Cardiac fibroblast (primary cell): ENCODE measurements at regions not wholly inside any gene's neighbourhood (a gene's known extent, or its start where the extent isn't known, plus 50 kb on each side); places are given as distances from the start of the nearest gene placed in this dataset.
A peak's percentile ranks its signal among the peaks of the same experiment; 100 is the strongest.
"Not testable (repeated sequence)": the region's sequence is repeated elsewhere in the genome, so short reads cannot be mapped to it uniquely, and the experiment has no call there.

Experiments used
- DNase-seq, 2 donors: peaks; one replicate each; pipeline versions ENCODE4 v3.0.0 to v3.0.0-alpha.2; 2010; ENCODE audit warnings: low read depth in 2 of 2
- H3K4me3 ChIP-seq, 2 donors: replicated peaks in 1 of 2; 1 replicate in 1 of 2; 2 replicates in 1 of 2; pipeline ENCODE4 v1.5.1; 2011; ENCODE audit warnings: low read depth in 2 of 2, low read length in 2 of 2, mild to moderate bottlenecking in 2 of 2, moderate library complexity in 1 of 2
- CTCF ChIP-seq: IDR thresholded peaks from one replicate; pipeline ENCODE4 v1.5.1; 2011; ENCODE audit warnings: low read depth, mild to moderate bottlenecking, low read length, inconsistent platforms

DNA sequence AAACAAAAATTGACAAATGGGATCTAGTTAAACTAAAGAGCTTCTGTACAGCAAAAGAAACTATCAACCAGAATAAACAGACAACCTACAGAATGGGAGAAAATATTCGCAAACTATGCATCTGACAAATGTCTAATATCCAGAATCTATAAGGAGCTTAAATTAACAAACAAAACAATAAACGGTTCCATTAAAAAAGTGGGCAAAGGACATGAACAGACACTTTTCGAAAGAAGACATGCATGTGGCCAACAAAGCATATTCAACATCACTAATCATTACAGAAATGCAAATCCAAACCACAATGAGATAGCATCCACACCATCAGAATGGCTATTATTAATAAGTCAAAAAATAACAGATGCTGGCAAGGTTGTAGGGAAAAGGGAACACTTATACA is 50.5 kb upstream of the MED13L start:
- not testable (repeated sequence) for H3K4me3 ChIP-seq, DNase-seq

DNA sequence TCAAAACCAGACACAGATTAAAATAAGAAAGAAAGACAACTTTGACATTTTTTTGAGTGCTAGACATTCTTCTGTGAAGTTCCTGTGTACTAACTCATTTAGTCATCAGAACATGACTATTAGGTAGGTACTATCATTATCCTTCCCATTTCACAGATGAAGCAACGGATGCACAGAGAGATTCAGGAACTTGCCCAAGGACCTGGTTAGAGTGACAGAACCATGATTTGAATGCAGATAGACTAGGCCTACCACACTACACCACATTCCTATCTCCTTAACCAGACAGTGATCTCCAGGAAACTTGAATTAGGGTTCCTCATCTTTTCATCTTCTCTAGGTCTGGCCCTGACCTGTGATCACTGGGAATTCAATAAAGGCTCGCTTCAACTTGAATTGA is 54.4 kb upstream of the MED13L start:
- no peak for DNase-seq
- no peak overlapping the region for H3K4me3 ChIP-seq
- TF ChIP-seq CTCF: no peak

- no peak for TF ChIP-seq CTCF
- DNase-seq: no peak
Observed at GRCh38 chr12:116332705-116333380, 55.4 kb upstream of the MED13L start.

GRCh38 chr12:116333402-116333801 is 55.9 kb upstream of the MED13L start:
- no peak overlapping the region for H3K4me3 ChIP-seq
- no peak for TF ChIP-seq CTCF
- no peak for DNase-seq

More at GRCh38 chr12:116332705-116333380, 55.4 kb upstream of the MED13L start:
- H3K4me3 ChIP-seq: no peak overlapping the region

GRCh38 chr12:116336542-116337065 is 59.1 kb upstream of the MED13L start:
- no peak overlapping the region for H3K4me3 ChIP-seq
- no peak for TF ChIP-seq CTCF
- peak; percentile 41 to 70 for DNase-seq

DNA sequence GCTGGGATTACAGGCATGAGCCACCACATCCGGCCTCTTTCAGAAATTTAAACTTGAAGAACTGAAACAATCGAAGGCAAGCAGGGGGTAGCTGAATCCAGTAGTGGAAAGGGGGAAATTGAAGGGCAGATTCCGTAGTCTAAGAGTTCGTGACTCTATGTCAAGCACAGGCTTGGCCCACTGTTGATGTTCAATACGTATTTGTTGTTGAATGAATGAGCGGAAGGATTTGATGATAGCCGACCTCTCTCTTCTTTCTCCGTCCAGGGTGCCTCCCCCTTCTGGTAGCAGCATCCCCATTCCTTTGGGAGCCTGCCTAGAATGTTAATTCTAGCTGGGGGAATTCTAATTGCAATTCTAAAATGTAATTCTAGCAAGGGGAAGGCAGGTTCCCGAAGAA is 59.8 kb upstream of the MED13L start:
- TF ChIP-seq CTCF: no peak
- DNase-seq: no peak
- no peak overlapping the region for H3K4me3 ChIP-seq

DNA sequence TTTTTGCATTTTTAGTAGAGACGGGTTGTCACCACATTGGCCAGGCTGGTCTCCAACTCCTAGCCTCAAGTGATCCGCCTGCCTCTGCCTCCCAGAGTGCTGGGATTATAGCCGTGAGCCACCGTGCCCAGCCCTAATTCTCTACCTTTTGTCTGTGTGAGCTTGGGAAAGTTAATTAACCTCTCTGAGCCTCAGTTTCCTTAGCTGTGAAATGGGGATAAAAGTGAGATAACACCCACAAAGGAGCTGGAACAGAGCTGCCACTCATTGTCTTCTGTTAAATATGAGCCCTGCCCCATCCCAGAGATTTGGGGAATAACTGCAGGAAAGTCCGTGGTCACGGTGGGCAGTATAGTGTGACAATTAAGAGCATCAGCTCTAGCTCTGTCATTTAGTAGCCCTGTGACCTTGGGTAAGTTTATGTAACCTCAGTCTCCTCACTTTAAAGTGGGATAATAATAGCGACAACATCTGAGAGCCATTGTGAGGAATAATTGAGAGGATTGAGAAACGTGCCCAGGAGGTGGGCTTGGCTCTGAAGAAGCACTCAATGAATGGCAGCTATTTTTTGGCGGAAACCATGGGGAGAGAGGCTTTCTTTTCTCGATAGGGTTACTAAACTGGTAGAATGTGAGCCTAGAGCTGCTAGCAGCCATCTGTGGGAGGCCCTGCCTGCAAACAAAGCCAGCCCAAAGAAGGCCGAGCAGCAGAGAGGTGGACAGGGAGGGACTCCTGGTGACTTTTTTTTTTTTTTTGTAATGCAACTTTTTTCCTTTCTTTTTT is 60.8 kb upstream of the MED13L start:
- no peak for DNase-seq
- no peak for TF ChIP-seq CTCF
- no peak overlapping the region for H3K4me3 ChIP-seq
